GM10248 (cell line): ENCODE measurements at regions not wholly inside any gene's neighbourhood (a gene's known extent, or its start where the extent isn't known, plus 50 kb on each side); places are given as distances from the start of the nearest gene placed in this dataset.
A peak's percentile ranks its signal among the peaks of the same experiment; 100 is the strongest.

ENCODE experiments used
- CTCF ChIA-PET: fragments of 300-600 bp; sonication (Branson Sonifier 250); formaldehyde crosslinking; extraction: SDS; loops from one replicate; lab custom pipeline; 2021; ENCODE audit warnings: antibody characterized with exemption; lab: Yijun Ruan, JAX
- POLR2A ChIA-PET: fragments of 350-650 bp; sonication (Branson Sonifier 250); formaldehyde crosslinking; extraction: SDS; loops from one replicate; lab custom pipeline; 2020; ENCODE audit warnings: antibody characterized with exemption; lab: Yijun Ruan, JAX
- DNase-seq: peaks from one replicate; pipeline ENCODE4 v3.0.0; 2012; ENCODE audit errors: extremely low spot score
- CTCF ChIP-seq: IDR thresholded peaks from 2 replicates; pipeline ENCODE4 v1.5.1; 2012; ENCODE audit warnings: mild to moderate bottlenecking, low read depth; ENCODE audit errors: extremely low read depth, missing control alignments, control extremely low read depth

- DNase-seq = no peak
- CTCF ChIA-PET = interaction anchor here (1.3 kb wide), 1 partner anchor 8 kb away, joined by 4 read pairs; no protein-coding TSS in a partner anchor
- TF ChIP-seq CTCF = no peak
- POLR2A ChIA-PET = no interaction called here
These were observed 70.7 kb upstream of the PSMA6 start for GRCh38 chr14:35221462-35221861.

- DNase-seq = no peak
- POLR2A ChIA-PET = no interaction called here
- CTCF ChIA-PET = interaction anchor here (1.3 kb wide), 1 partner anchor 8 kb away, joined by 4 read pairs; no protein-coding TSS in a partner anchor
- no peak for TF ChIP-seq CTCF
These were observed 69.9 kb upstream of the PSMA6 start for GRCh38 chr14:35222324-35222723.

- CTCF ChIA-PET = no interaction called here
- no peak for TF ChIP-seq CTCF
- no peak for DNase-seq
- POLR2A ChIA-PET = no interaction called here
These were observed 69.2 kb upstream of the PSMA6 start for GRCh38 chr14:35222872-35223466.

GRCh38 chr14:35223927-35224326 is 68.3 kb upstream of the PSMA6 start:
- no peak for TF ChIP-seq CTCF
- no peak for DNase-seq
- CTCF ChIA-PET = interaction anchor here (0.8 to 1.4 kb wide), 4 partner anchors 80 to 190 kb away, joined by 3 read pairs; no protein-coding TSS in a partner anchor
- POLR2A ChIA-PET = no interaction called here

GRCh38 chr14:35224615-35225014 is 67.6 kb upstream of the PSMA6 start:
- POLR2A ChIA-PET = no interaction called here
- no peak for DNase-seq
- CTCF ChIA-PET = interaction anchor here (0.8 to 1.7 kb wide), 6 partner anchors 70 to 190 kb away, joined by 3 to 6 read pairs (median 3); no protein-coding TSS in a partner anchor
- no peak for TF ChIP-seq CTCF

GRCh38 chr14:35229084-35229791 is 62.9 kb upstream of the PSMA6 start:
- TF ChIP-seq CTCF = peak; percentile 17
- POLR2A ChIA-PET = interaction anchor here (1.0 kb wide), 1 partner anchor 176 kb away, joined by 3 read pairs; the partner anchor contains the start of gene NFKBIA
- CTCF ChIA-PET = interaction anchor here (0.7 to 3.6 kb wide), 28 partner anchors 8 to 461 kb away, joined by 3 to 19 read pairs (median 4); partner anchors contain the start of gene NFKBIA
- peak; percentile 39 for DNase-seq
